K562 (cell line): ENCODE measurements at regions not wholly inside any gene's neighbourhood (a gene's known extent, or its start where the extent isn't known, plus 50 kb on each side); places are given as distances from the start of the nearest gene placed in this dataset.

Source experiments
- ATAC-seq: fragments of 200-7000 bp; cut with Tn5 transposase; 3 replicates; pipeline ENCODE4 v1.9.1; 2020; ENCODE audit warnings: moderate library complexity
- BruUV-seq: library from RNA; stranded (reverse); fragments of 400-500 nt; replicated peaks from 2 replicates; lab custom pipeline; 2021; lab: Mats Ljungman, UMichigan
- CTCF ChIA-PET: fragments of 300-600 bp; formaldehyde crosslinking; extraction: SDS; loops from one replicate; lab custom pipeline; 2021; ENCODE audit warnings: low intra/inter-chr PET ratio; lab: Yijun Ruan, JAX
- POLR2A ChIA-PET: fragments of 300-600, 350-650 bp; sonication (Branson Sonifier 250); formaldehyde crosslinking; extraction: SDS; loops from one replicate; lab custom pipeline; 2021; ENCODE audit warnings: antibody characterized with exemption, inconsistent platforms; lab: Yijun Ruan, JAX
- DNase-seq, 4 experiments: peaks; one replicate each; pipeline versions ENCODE4 v3.0.0 to v3.0.0-alpha.2; 2011 to 2018; ENCODE audit warnings: low spot score in 3 of 4, mixed read lengths in 3 of 4; ENCODE audit errors: extremely low read depth in 1 of 4
- FAIRE-seq: peaks from 2 replicates; lab custom pipeline; 2011; peaks lifted over from hg19 to GRCh38; lab: Jason Lieb, UNC
- H2AFZ ChIP-seq: 2 replicates; pipeline ENCODE4 v1.6.0; 2011; ENCODE audit warnings: low read depth, low read length, control low read depth, inconsistent platforms
- H3K27ac ChIP-seq: fragments of 200-600 bp; 3 replicates; pipeline ENCODE4 v1.8.0; 2011; ENCODE audit warnings: low read depth, mild to moderate bottlenecking, control low read depth, inconsistent platforms, low read length, moderate library complexity, mixed read lengths; ENCODE audit errors: extremely low read depth
- H3K27me3 ChIP-seq, 2 experiments: fragments of 300-600 bp in 1 of 2; 2 replicates in 1 of 2; 3 replicates in 1 of 2; pipeline versions ENCODE4 v1.6.0 to v1.8.0; 2011; ENCODE audit warnings: inconsistent platforms in 2 of 2, low read length in 2 of 2, mild to moderate bottlenecking in 1 of 2, mixed read lengths in 1 of 2, moderate library complexity in 1 of 2; ENCODE audit not compliant: control insufficient read depth in 2 of 2, insufficient read depth in 2 of 2
- H3K36me3 ChIP-seq: fragments of 300-600 bp; 3 replicates; pipeline ENCODE4 v1.8.0; 2011; ENCODE audit warnings: mild to moderate bottlenecking, low read length, inconsistent platforms; ENCODE audit not compliant: control insufficient read depth, insufficient read depth
- H3K4me1 ChIP-seq, 2 experiments: fragments of 200-600 bp in 1 of 2; replicated peaks in 1 of 2; 2 replicates in 1 of 2; 3 replicates in 1 of 2; pipeline versions ENCODE4 v1.5.1 to v1.8.0; 2011; ENCODE audit warnings: inconsistent platforms in 2 of 2, low read length in 2 of 2, mild to moderate bottlenecking in 1 of 2, mixed read lengths in 1 of 2, moderate library complexity in 1 of 2; ENCODE audit not compliant: control insufficient read depth in 2 of 2, insufficient read depth in 2 of 2
- H3K4me2 ChIP-seq: 2 replicates; pipeline ENCODE4 v1.6.1; 2011; ENCODE audit warnings: low read length, control low read depth, inconsistent platforms, mixed read lengths; ENCODE audit not compliant: insufficient read depth
- H3K4me3 ChIP-seq: fragments of 200-600 bp; sonication (generic), shearing (Covaris generic); 2 replicates; pipeline ENCODE4 v1.5.1; 2016; ENCODE audit warnings: control low read depth, inconsistent platforms
- H3K79me2 ChIP-seq: fragments of 200-600 bp; 3 replicates; pipeline ENCODE4 v1.8.0; 2011; ENCODE audit warnings: low read length, inconsistent platforms; ENCODE audit not compliant: control insufficient read depth, insufficient read depth
- H3K9ac ChIP-seq, 2 experiments: 2 replicates each; pipeline versions ENCODE4 v1.6.0 to v1.6.1; 2011; ENCODE audit warnings: low read depth in 2 of 2, low read length in 2 of 2, control low read depth in 1 of 2, inconsistent platforms in 1 of 2, mild to moderate bottlenecking in 1 of 2, mixed read lengths in 1 of 2; ENCODE audit not compliant: insufficient read depth in 1 of 2
- H3K9me1 ChIP-seq: one replicate; pipeline ENCODE4 v1.6.0; 2011; ENCODE audit warnings: inconsistent platforms, mild to moderate bottlenecking, low read length, moderate library complexity; ENCODE audit not compliant: control insufficient read depth, insufficient read depth
- H3K9me3 ChIP-seq: replicated peaks from 2 replicates; pipeline ENCODE4 v1.5.1; 2011; ENCODE audit warnings: low read depth, low read length, inconsistent platforms; ENCODE audit not compliant: control insufficient read depth, insufficient read depth
- H4K20me1 ChIP-seq: replicated peaks from 2 replicates; pipeline ENCODE4 v1.6.1; 2011; ENCODE audit warnings: low read length, inconsistent platforms, mixed read lengths; ENCODE audit not compliant: control insufficient read depth, insufficient read depth
- ARID2 ChIP-seq: fragments of 450-650 bp; IDR thresholded peaks from 2 replicates; pipeline ENCODE4 v1.6.1; 2017; ENCODE audit warnings: antibody characterized with exemption, mild to moderate bottlenecking
- BDP1 ChIP-seq: IDR thresholded peaks from 3 replicates; pipeline ENCODE4 v1.6.1; 2011; ENCODE audit not compliant: insufficient read length, insufficient read depth
- E2F4 ChIP-seq: sonication (generic); formaldehyde crosslinking; IDR thresholded peaks from 2 replicates; pipeline ENCODE4 v1.8.0; 2022; ENCODE audit warnings: mild to moderate bottlenecking, low read depth, missing genetic modification reagents
- ELF4 ChIP-seq: fragments of 450-650 bp; formaldehyde crosslinking; IDR thresholded peaks from 2 replicates; pipeline ENCODE4 v1.4.0; 2022; ENCODE audit warnings: missing genetic modification characterization
- ETV1 ChIP-seq: fragments of 450-650 bp; conservative IDR thresholded peaks from 2 replicates; pipeline ENCODE4 v1.6.1; 2016; ENCODE audit warnings: missing genetic modification characterization, control low read depth, low read depth, missing compliant biosample characterization
- MIER1 ChIP-seq: fragments of 450-650 bp; IDR thresholded peaks from 2 replicates; pipeline ENCODE4 v1.6.1; 2016; ENCODE audit warnings: antibody characterized with exemption, mild to moderate bottlenecking, low read depth
- MTA1 ChIP-seq: fragments of 450-650 bp; IDR thresholded peaks from 2 replicates; pipeline ENCODE4 v1.6.1; 2017; ENCODE audit warnings: borderline replicate concordance
- MYBL2 ChIP-seq, 2 experiments: fragments of 450-650 bp in 1 of 2; sonication (generic) in 1 of 2; formaldehyde crosslinking in 1 of 2; IDR thresholded peaks; 2 replicates each; pipeline versions ENCODE4 v1.6.1 to v1.8.1; 2017 to 2022; ENCODE audit warnings: borderline replicate concordance in 1 of 2, inconsistent platforms in 1 of 2, low read depth in 1 of 2, mild to moderate bottlenecking in 1 of 2, missing genetic modification reagents in 1 of 2, moderate library complexity in 1 of 2
- NFE2L1 ChIP-seq: fragments of 450-650 bp; IDR thresholded peaks from 2 replicates; pipeline ENCODE4 v1.6.1; 2016; ENCODE audit warnings: missing genetic modification characterization, low read depth, mild to moderate bottlenecking, missing compliant biosample characterization, moderate library complexity, borderline replicate concordance
- PBX2 ChIP-seq, 2 experiments: IDR thresholded peaks in 1 of 2; conservative IDR thresholded peaks in 1 of 2; 2 replicates each; pipeline ENCODE4 v1.6.1; 2016; ENCODE audit warnings: low read depth in 2 of 2, mild to moderate bottlenecking in 1 of 2, missing compliant biosample characterization in 1 of 2, missing genetic modification characterization in 1 of 2, moderate library complexity in 1 of 2
- SMARCE1 ChIP-seq: fragments of 450-650 bp; IDR thresholded peaks from 2 replicates; pipeline ENCODE4 v1.7.1; 2016; ENCODE audit warnings: mild to moderate bottlenecking
- TFE3 ChIP-seq: fragments of 450-650 bp; formaldehyde crosslinking; IDR thresholded peaks from 2 replicates; pipeline ENCODE4 v1.4.0; 2020; ENCODE audit warnings: mild to moderate bottlenecking, mixed read lengths
- ZNF121 ChIP-seq: sonication (generic); formaldehyde crosslinking; conservative IDR thresholded peaks from 2 replicates; pipeline ENCODE4 v1.8.0; 2022; ENCODE audit warnings: missing genetic modification reagents
- ZNF184 ChIP-seq: sonication (generic); formaldehyde crosslinking; IDR thresholded peaks from 2 replicates; pipeline ENCODE4 v1.5.0; 2020; ENCODE audit warnings: missing genetic modification reagents
- ZNF212 ChIP-seq: fragments of 450-650 bp; formaldehyde crosslinking; IDR thresholded peaks from 2 replicates; pipeline ENCODE4 v1.4.0; 2020; ENCODE audit warnings: mild to moderate bottlenecking
- ZNF224 ChIP-seq: sonication (generic); formaldehyde crosslinking; IDR thresholded peaks from 2 replicates; pipeline ENCODE4 v1.8.0; 2022; ENCODE audit warnings: mild to moderate bottlenecking, missing genetic modification reagents
- ZNF766 ChIP-seq: fragments of 200-800 bp; sonication (Bioruptor generic); conservative IDR thresholded peaks from 2 replicates; pipeline ENCODE4 v1.6.1; 2016; ENCODE audit warnings: missing genetic modification characterization, missing compliant biosample characterization
- ZNF778 ChIP-seq: fragments of 450-650 bp; formaldehyde crosslinking; IDR thresholded peaks from 2 replicates; pipeline ENCODE4 v1.4.0; 2020; ENCODE audit warnings: mild to moderate bottlenecking, moderate library complexity
- WGBS: fragments of 100-300 bp; shearing (Covaris generic); methylation state at CpG from one replicate; pipeline ENCODE4 v1.1.6; 2016; ENCODE audit warnings: low coverage, mixed read lengths; ENCODE audit not compliant: insufficient coverage; ENCODE audit errors: missing lambda C conversion rate; 5-methylcytosine and 5-hydroxymethylcytosine counted together
- in situ Hi-C: fragments of 300-500 bp; cut with MboI; formaldehyde crosslinking; loops from 4 replicates; pipeline ENCODE4 v1.15.0; 2018; ENCODE audit warnings: inconsistent platforms, mixed read lengths
- intact Hi-C: fragments of 100-400 bp; cut with micrococcal nuclease; formaldehyde crosslinking; loops from 2 replicates; pipeline ENCODE4 v1.14.2; 2022

GRCh38 chr13:99654076-99654475, 152.8 kb downstream of the TM9SF2 start (continued):
- no peak for TF ChIP-seq ZNF766
- no peak for TF ChIP-seq MYBL2 (IDR thresholded peaks at IDR 0.05; ENCODE audit: low read depth)
- no peak for TF ChIP-seq MYBL2 (CRISPR knock-in tag; IDR thresholded peaks at IDR 0.05; ENCODE audit: borderline replicate concordance)
- TF ChIP-seq TFE3 (CRISPR knock-in tag), result no peak
- TF ChIP-seq BDP1, result no peak
- TF ChIP-seq NFE2L1 (tag), result no peak
- TF ChIP-seq ARID2, result no peak
- TF ChIP-seq ZNF121 (CRISPR knock-in tag), result no peak
- no peak for TF ChIP-seq ZNF224 (CRISPR knock-in tag)

- Histone ChIP-seq H3K27me3 (peaks cover 0 to 5% of the 10 kb centered on the region in 2 experiments; a peak in 1 of 5 replicates), H3K79me2 (no peaks in the 10 kb centered on the region), H2AFZ (no peak overlapping the region), H3K9me3 (no peaks in the 10 kb centered on the region), H3K9ac (no peak overlapping the region), H3K9me1 (no peaks in the 10 kb centered on the region), H4K20me1 (peaks cover 33% of the 10 kb centered on the region), H3K4me1 (no peaks in the 10 kb centered on the region; a peak in 2 of 5 replicates), H3K36me3 (no peaks in the 10 kb centered on the region), H3K27ac (no peak overlapping the region), H3K4me2 (no peak overlapping the region), H3K4me3 (no peak overlapping the region)
- in situ Hi-C loops (loop anchor here (25.0 kb wide), 2 partner anchors 584 to 884 kb away; no protein-coding TSS in a partner anchor), intact Hi-C loops (no loop called here)
- CTCF ChIA-PET, result no interaction called here
- BruUV-seq, result no TSS peak
- 28% methylated on average over 2 of the region's 2 CpGs for WGBS
- POLR2A ChIA-PET, result no interaction called here
- ATAC-seq, result no peak
- no peak for DNase-seq
- no peak for FAIRE-seq
- TF ChIP-seq ELF4 (CRISPR knock-in tag), result no peak
- TF ChIP-seq ZNF778 (CRISPR knock-in tag), result no peak
- TF ChIP-seq E2F4 (CRISPR knock-in tag), result no peak
- TF ChIP-seq PBX2 (CRISPR knock-in tag; IDR thresholded peaks at IDR 0.05; ENCODE audit: low read depth), result no peak
- no peak for TF ChIP-seq PBX2 (tag; conservative IDR thresholded peaks at IDR 0.05; ENCODE audit: low read depth)
- no peak for TF ChIP-seq ZNF184 (CRISPR knock-in tag)
- no peak for TF ChIP-seq ZNF212
- TF ChIP-seq MTA1, result no peak
- TF ChIP-seq SMARCE1, result no peak
- no peak for TF ChIP-seq ETV1 (tag)
- TF ChIP-seq MIER1, result no peak
Observed at GRCh38 chr13:99653526-99653925, 152.3 kb downstream of the TM9SF2 start.
